Ramos (cell line): ENCODE measurements at regions not wholly inside any gene's neighbourhood (a gene's known extent, or its start where the extent isn't known, plus 50 kb on each side); places are given as distances from the start of the nearest gene placed in this dataset.

Source experiments
- in situ Hi-C: fragments of 300-500 bp; cut with MboI; formaldehyde crosslinking; loops from one replicate; pipeline ENCODE4 v1.14.3; 2022; ENCODE audit warnings: low sequenced_read_pairs; ENCODE audit not compliant: unreplicated experiment

GRCh38 chr12:98232753-98233390 is 282.5 kb upstream of the TMPO start:
- in situ Hi-C loops: no loop called here

DNA sequence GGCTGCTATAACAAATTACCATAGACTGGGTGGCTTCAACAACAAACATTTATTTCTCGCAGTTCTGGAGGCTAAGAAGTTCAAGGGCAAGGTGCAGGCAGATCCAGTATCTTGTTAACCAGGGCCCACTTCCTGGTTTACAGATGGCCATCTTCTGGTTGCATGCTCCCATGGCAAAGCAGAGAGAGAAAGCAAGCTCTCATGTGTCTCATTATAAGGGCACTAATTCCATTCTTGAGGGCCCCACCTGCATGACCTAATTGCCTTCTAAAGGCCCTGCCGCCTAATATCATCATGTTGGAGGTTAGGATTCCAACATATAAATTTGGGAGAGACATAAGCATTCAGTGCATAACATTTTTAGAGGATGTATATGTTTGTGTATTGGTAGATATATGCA is 280.1 kb upstream of the TMPO start:
- in situ Hi-C loops: no loop called here

- in situ Hi-C loops: no loop called here
These were observed 276.8 kb upstream of the TMPO start for GRCh38 chr12:98238515-98239130.

DNA sequence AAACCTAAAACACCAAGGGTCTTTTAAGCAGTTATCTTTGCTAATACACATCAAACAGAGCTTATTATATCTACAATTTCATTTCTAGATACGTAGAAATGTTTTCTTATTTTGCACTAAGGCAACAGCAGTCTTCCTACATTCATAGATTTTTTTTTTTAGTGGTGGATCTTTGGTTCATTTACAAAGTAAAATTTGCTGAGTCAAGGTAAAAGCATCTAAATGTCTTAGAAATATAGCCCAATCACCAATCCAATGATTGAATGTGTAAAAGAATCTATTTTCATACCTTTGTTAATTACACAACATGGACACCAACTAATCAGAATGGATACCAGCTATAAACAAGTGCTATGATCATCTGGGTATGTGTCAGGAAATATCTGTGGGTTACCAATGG is 272.2 kb upstream of the TMPO start:
- in situ Hi-C loops: no loop called here

DNA sequence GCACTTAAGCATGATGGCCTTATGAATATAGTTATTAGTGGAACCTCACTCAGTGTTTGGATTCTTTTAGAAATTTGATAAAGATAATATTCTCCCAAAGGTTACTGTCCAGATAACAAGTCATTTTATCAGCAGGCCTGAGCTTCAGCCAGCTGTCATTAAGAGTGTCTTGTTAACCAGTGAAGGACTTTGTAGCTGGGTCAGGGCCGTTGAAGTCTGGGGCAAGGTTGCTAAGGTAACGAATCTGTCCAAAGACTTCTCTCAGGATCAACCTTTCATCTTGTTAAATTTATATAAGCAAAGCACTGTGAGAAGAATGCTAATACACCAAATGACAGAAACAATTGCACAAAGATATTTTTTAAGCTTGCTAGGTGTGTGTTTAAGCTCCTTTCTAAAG is 271.3 kb upstream of the TMPO start:
- in situ Hi-C loops: no loop called here

- in situ Hi-C loops: no loop called here
These were observed 262.0 kb upstream of the TMPO start for GRCh38 chr12:98253207-98254037.

DNA sequence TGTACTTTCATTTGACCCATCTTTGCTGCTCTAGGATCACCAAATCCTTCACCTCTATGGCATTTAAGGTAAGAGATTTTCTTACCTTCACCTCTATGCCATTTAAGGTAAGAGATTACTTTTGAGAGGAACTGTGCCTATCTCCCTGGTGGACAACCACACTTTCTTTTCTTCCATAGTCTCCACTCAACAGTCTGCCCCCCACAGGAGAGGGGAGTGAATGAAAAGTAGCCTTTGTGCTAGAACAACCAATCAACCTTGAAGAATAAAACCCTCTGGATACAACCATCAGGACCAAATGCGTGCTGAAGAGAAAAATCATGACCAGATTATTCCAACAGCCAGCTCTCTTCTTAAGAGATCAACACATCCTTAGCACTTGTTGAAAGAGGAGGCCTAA is 258.6 kb upstream of the TMPO start:
- in situ Hi-C loops: no loop called here

GRCh38 chr12:98259693-98260092 is 255.7 kb upstream of the TMPO start:
- in situ Hi-C loops: no loop called here

DNA sequence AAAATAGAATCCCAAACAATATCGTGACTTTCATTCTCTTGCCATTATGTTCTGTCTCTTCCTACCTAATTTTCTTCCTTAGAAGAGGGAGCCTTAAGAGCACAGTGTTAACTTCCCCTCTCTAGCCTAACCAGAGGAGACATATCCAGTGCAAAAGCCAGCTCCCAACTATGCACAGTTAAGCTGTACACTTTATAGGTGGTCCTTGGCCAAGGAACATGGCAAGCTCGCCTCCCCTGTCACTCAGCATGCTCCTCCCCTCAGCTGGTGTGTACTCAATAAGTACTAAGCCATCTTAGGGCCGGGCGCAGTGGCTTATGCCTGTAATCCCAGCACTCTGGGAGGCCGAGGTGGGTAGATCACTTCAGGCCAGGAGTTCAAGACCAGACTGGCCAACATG is 255.1 kb upstream of the TMPO start:
- in situ Hi-C loops: no loop called here

- in situ Hi-C loops: no loop called here
These were observed 252.5 kb upstream of the TMPO start for GRCh38 chr12:98262902-98263301.

GRCh38 chr12:98274430-98275130 is 240.8 kb upstream of the TMPO start:
- in situ Hi-C loops: no loop called here

- in situ Hi-C loops: no loop called here
These were observed 240.3 kb upstream of the TMPO start for GRCh38 chr12:98275131-98275475.

DNA sequence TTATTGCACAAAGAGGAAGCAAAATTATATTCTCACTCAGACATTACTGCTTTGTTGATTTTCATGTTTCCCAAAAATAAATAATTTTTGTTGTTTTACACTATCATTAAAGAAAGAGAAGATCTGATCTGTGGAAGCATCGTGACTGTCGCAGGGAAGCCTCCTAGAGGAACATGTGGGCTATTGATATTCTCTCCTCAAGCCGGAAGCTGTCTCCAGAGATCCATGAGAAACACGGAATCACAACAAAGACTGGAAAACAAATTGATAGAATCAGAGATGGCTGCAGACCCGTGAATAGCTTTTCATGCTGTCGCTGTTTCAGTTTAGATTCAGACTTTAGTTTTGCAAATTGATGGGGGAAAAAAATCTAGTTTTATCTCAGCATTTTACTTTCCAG is 235.2 kb upstream of the TMPO start:
- in situ Hi-C loops: no loop called here

- in situ Hi-C loops: no loop called here
These were observed 234.8 kb upstream of the TMPO start for GRCh38 chr12:98280621-98281020.

DNA sequence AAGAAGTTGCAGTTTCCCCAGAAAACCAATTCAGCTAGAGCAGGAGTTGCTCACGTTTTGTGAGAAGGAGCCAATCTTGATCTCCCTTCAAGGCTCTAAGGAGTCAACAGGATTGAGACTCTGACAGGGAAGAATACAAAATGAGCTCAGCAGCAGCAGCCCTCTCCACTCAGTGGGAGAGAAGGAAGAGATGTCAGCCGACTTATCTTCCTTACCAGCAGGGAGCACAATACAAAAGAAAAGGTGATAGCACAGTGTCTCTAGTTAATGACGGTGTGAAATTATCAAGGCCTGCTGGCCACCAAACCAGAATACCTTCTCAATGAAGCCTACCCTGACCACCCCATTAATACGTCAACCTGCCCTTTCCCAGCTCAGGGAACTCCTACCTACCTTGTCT is 223.6 kb upstream of the TMPO start:
- in situ Hi-C loops: no loop called here

DNA sequence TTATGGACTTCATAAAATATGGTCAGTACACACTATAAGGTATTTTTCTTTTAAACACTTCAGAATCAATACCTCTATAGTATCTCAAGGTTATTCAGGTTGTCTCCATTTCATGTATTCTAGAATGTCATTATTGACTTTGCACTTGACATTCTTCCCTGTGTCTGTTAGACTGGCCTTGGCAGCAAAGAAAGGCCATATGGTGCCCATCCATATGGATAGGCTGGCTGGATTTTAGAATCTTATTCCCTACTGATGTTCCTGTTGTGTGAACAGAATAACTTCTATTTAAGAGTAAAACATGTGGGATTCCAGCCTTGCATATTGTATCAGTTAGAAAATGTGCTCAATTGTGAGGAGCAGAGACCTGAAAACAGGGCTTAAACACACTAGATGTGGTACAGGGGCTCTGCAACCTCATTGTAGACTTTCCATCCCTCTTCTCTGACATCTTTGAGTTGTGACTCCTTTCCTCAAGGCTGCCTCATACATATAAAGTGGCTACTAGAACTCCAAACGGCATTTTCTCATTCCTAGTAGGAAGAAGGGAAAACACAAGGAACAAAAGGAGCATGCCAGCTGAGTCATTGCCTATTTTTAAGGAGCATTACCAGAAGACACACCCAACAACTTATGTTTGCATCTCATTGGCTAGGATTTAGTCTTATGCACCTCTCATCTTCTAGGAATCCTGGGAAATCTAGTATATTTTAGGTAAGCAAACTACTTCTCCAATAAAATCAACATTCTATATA is 221.2 kb upstream of the TMPO start:
- in situ Hi-C loops: no loop called here

GRCh38 chr12:98295681-98296080 is 219.7 kb upstream of the TMPO start:
- in situ Hi-C loops: no loop called here

GRCh38 chr12:98296462-98297079 is 218.8 kb upstream of the TMPO start:
- in situ Hi-C loops: no loop called here

DNA sequence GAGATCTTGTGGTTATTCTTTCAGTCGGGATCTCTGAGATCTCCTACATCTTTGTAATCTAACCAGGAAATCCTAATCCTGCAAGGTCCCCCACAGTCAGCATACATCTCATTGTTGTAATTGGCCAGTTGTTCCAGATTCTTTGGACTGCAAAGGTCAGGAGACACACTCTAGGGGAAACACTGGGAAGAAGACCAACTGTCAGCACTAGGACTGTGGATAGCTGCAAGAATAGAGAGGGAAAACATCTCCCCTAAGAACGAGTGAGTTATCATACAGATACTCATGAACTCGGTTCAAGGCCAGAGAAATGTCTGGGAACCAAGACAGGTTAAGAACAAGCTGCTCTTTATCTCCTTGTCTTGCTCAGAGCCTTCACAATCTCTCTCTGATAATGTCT is 217.9 kb upstream of the TMPO start:
- in situ Hi-C loops: no loop called here

DNA sequence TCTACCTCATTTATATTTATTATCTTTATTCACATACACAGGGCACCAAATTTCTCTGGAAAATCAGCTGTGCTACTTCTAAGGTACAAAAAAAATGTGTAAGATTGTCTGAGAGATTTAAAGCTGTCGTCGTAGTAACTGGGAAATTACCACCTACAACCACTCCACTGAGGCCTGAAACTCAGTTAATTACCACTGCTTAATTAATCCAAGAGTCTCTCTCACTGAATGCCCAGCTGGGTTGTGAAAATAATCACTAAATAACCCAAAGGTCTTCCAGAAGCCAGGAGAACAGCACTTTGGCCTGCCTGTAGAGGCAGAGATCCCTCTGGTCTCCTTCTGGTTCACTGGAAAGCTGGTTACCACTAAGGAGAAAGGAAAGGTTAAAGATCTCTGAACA is 207.2 kb upstream of the TMPO start:
- in situ Hi-C loops: no loop called here
